IMR-90 (cell line): ENCODE measurements at regions not wholly inside any gene's neighbourhood (a gene's known extent, or its start where the extent isn't known, plus 50 kb on each side); places are given as distances from the start of the nearest gene placed in this dataset.

ENCODE experiments used
- ATAC-seq: fragments of 200-7000 bp; cut with Tn5 transposase; 2 replicates; pipeline ENCODE4 v1.9.1; 2020; ENCODE audit warnings: low read depth, mild to moderate bottlenecking, moderate library complexity
- BruUV-seq: library from RNA; stranded (reverse); fragments of 400-500 nt; replicated peaks from 2 replicates; lab custom pipeline; 2021; lab: Mats Ljungman, UMichigan
- CTCF ChIA-PET: fragments of 300-600 bp; formaldehyde crosslinking; extraction: SDS; loops from one replicate; lab custom pipeline; 2021; ENCODE audit warnings: antibody characterized with exemption; lab: Yijun Ruan, JAX
- POLR2A ChIA-PET: fragments of 300-600 bp; sonication (Branson Sonifier 250); formaldehyde crosslinking; loops from one replicate; lab custom pipeline; 2022; ENCODE audit warnings: antibody characterized with exemption; ENCODE audit not compliant: unreplicated experiment; lab: Charles Lee
- DNase-seq: peaks from one replicate; pipeline ENCODE4 v3.0.0; 2013
- H2AFZ ChIP-seq: replicated peaks from 2 replicates; pipeline ENCODE3; 2013; ENCODE audit warnings: low read length, mild to moderate bottlenecking; ENCODE audit not compliant: poor library complexity
- H2AK5ac ChIP-seq: 2 replicates; pipeline ENCODE4 v1.6.1; 2013; ENCODE audit warnings: low read depth, low read length, inconsistent platforms
- H2AK9ac ChIP-seq: replicated peaks from 2 replicates; pipeline ENCODE3; 2013; ENCODE audit warnings: mild to moderate bottlenecking, low read depth, low read length, moderate library complexity; ENCODE audit not compliant: poor library complexity
- H2BK120ac ChIP-seq: 2 replicates; pipeline ENCODE4 v1.6.1; 2013; ENCODE audit warnings: low read depth, low read length, inconsistent platforms
- H2BK15ac ChIP-seq: 3 replicates; pipeline ENCODE4 v1.6.1; 2013; ENCODE audit warnings: low read depth, low read length, inconsistent platforms
- H2BK20ac ChIP-seq: 2 replicates; pipeline ENCODE4 v1.6.1; 2013; ENCODE audit warnings: low read depth, mild to moderate bottlenecking, inconsistent platforms, low read length, moderate library complexity
- H2BK5ac ChIP-seq: 2 replicates; pipeline ENCODE4 v1.6.1; 2013; ENCODE audit warnings: mild to moderate bottlenecking, low read depth, low read length, inconsistent platforms; ENCODE audit not compliant: poor library complexity, severe bottlenecking
- H3K14ac ChIP-seq: replicated peaks from 2 replicates; pipeline ENCODE4 v1.6.1; 2013; ENCODE audit warnings: low read depth, low read length, inconsistent platforms
- H3K18ac ChIP-seq: 2 replicates; pipeline ENCODE4 v1.6.1; 2013; ENCODE audit warnings: low read depth, low read length, control low read depth
- H3K23ac ChIP-seq: 2 replicates; pipeline ENCODE4 v1.6.1; 2013; ENCODE audit warnings: low read depth, low read length, inconsistent platforms
- H3K27ac ChIP-seq: 2 replicates; pipeline ENCODE4 v1.5.1; 2013; ENCODE audit warnings: mild to moderate bottlenecking, control low read depth, low read length; ENCODE audit not compliant: insufficient read depth
- H3K27me3 ChIP-seq: 2 replicates; pipeline ENCODE4 v1.6.1; 2013; ENCODE audit warnings: low read length; ENCODE audit not compliant: control insufficient read depth, insufficient read depth
- H3K36me3 ChIP-seq: 2 replicates; pipeline ENCODE4 v1.6.1; 2013; ENCODE audit warnings: low read length, mixed read lengths; ENCODE audit not compliant: control insufficient read depth, insufficient read depth
- H3K4ac ChIP-seq: 2 replicates; pipeline ENCODE4 v1.6.1; 2013; ENCODE audit warnings: low read depth, low read length, inconsistent platforms
- H3K4me1 ChIP-seq: 2 replicates; pipeline ENCODE4 v1.6.1; 2013; ENCODE audit warnings: low read length, mixed read lengths; ENCODE audit not compliant: control insufficient read depth, insufficient read depth
- H3K4me2 ChIP-seq: 2 replicates; pipeline ENCODE4 v1.6.1; 2013; ENCODE audit warnings: low read depth, mild to moderate bottlenecking, control low read depth, low read length, moderate library complexity
- H3K4me3 ChIP-seq: 2 replicates; pipeline ENCODE4 v1.5.1; 2013; ENCODE audit warnings: low read depth, mild to moderate bottlenecking, control low read depth, low read length, moderate library complexity; ENCODE audit not compliant: insufficient read depth
- H3K56ac ChIP-seq: 2 replicates; pipeline ENCODE4 v1.6.1; 2013; ENCODE audit warnings: low read length, inconsistent platforms; ENCODE audit not compliant: insufficient read depth; ENCODE audit errors: extremely low read depth
- H3K79me1 ChIP-seq, 2 experiments: 2 replicates each; pipeline ENCODE4 v1.6.1; 2013; ENCODE audit warnings: low read length in 2 of 2, inconsistent platforms in 1 of 2, low read depth in 1 of 2
- H3K9ac ChIP-seq: 2 replicates; pipeline ENCODE4 v1.6.1; 2013; ENCODE audit warnings: low read depth, low read length, control low read depth
- H3K9me1 ChIP-seq: 2 replicates; pipeline ENCODE4 v1.6.1; 2013; ENCODE audit warnings: low read length, inconsistent platforms; ENCODE audit not compliant: insufficient read depth
- H3K9me3 ChIP-seq: 2 replicates; pipeline ENCODE4 v1.6.1; 2013; ENCODE audit warnings: low read length; ENCODE audit not compliant: control insufficient read depth, insufficient read depth
- H4K20me1 ChIP-seq: 2 replicates; pipeline ENCODE4 v1.6.1; 2013; ENCODE audit warnings: low read length, inconsistent platforms; ENCODE audit not compliant: insufficient read depth
- H4K5ac ChIP-seq: 2 replicates; pipeline ENCODE4 v1.6.1; 2013; ENCODE audit warnings: mild to moderate bottlenecking, low read depth, low read length, control low read depth
- H4K8ac ChIP-seq, 2 experiments: 2 replicates each; pipeline ENCODE4 v1.6.1; 2013; ENCODE audit warnings: low read depth in 2 of 2, low read length in 2 of 2, control low read depth in 1 of 2, inconsistent platforms in 1 of 2
- H4K91ac ChIP-seq: 2 replicates; pipeline ENCODE4 v1.6.1; 2013; ENCODE audit warnings: low read depth, low read length, inconsistent platforms; ENCODE audit not compliant: insufficient read depth
- BHLHE40 ChIP-seq: fragments of 150-350 bp; IDR thresholded peaks from 2 replicates; pipeline ENCODE4 v1.6.1; 2016; ENCODE audit warnings: mild to moderate bottlenecking, low read depth, low read length
- CEBPB ChIP-seq: IDR thresholded peaks from 2 replicates; pipeline ENCODE4 v1.6.1; 2012; ENCODE audit warnings: low read depth, low read length, improper control_type of control experiment
- CHD1 ChIP-seq: IDR thresholded peaks from 2 replicates; pipeline ENCODE4 v1.6.1; 2012; ENCODE audit warnings: low read depth, low read length, improper control_type of control experiment
- ELK1 ChIP-seq: fragments of 150-350 bp; IDR thresholded peaks from 2 replicates; pipeline ENCODE4 v1.6.1; 2016; ENCODE audit warnings: low read depth, mild to moderate bottlenecking, low read length, moderate library complexity, borderline replicate concordance
- FOS ChIP-seq: fragments of 150-350 bp; IDR thresholded peaks from 2 replicates; pipeline ENCODE4 v1.6.1; 2016; ENCODE audit warnings: low read depth, low read length
- MAFK ChIP-seq: IDR thresholded peaks from 2 replicates; pipeline ENCODE4 v1.6.1; 2012; ENCODE audit warnings: low read depth, low read length, improper control_type of control experiment
- MAZ ChIP-seq: IDR thresholded peaks from 2 replicates; pipeline ENCODE4 v1.6.1; 2012; ENCODE audit warnings: low read depth, mild to moderate bottlenecking, low read length, improper control_type of control experiment, moderate library complexity, borderline replicate concordance
- MXI1 ChIP-seq: IDR thresholded peaks from 2 replicates; pipeline ENCODE4 v1.6.1; 2012; ENCODE audit warnings: low read depth, mild to moderate bottlenecking, low read length, moderate library complexity, borderline replicate concordance
- NFE2L2 ChIP-seq: fragments of 150-350 bp; IDR thresholded peaks from 2 replicates; pipeline ENCODE4 v1.6.1; 2016; ENCODE audit warnings: low read depth, mild to moderate bottlenecking, low read length
- POLR2A ChIP-seq: IDR thresholded peaks from 2 replicates; pipeline ENCODE4 v1.6.1; 2012; ENCODE audit warnings: mild to moderate bottlenecking, low read depth, low read length
- RAD21 ChIP-seq: IDR thresholded peaks from 2 replicates; pipeline ENCODE4 v1.6.1; 2012; ENCODE audit warnings: low read length, improper control_type of control experiment
- RCOR1 ChIP-seq: IDR thresholded peaks from 2 replicates; pipeline ENCODE4 v1.6.1; 2012; ENCODE audit warnings: mild to moderate bottlenecking, low read length, improper control_type of control experiment; ENCODE audit not compliant: insufficient replicate concordance
- RFX5 ChIP-seq: IDR thresholded peaks from 2 replicates; pipeline ENCODE4 v1.8.0; 2012; ENCODE audit warnings: low read depth, mild to moderate bottlenecking, low read length, moderate library complexity
- SMC3 ChIP-seq: fragments of 150-350 bp; IDR thresholded peaks from 2 replicates; pipeline ENCODE4 v1.6.1; 2016; ENCODE audit warnings: low read depth, mild to moderate bottlenecking, antibody characterized with exemption, low read length, moderate library complexity
- WGBS, 2 experiments: methylation state at CpG; one replicate each; pipeline versions ENCODE4 v1.1.5 to v1.1.7; 2013; ENCODE audit warnings: missing lambda C conversion rate in 2 of 2; ENCODE audit not compliant: insufficient read length in 1 of 2; ENCODE audit errors: extremely low coverage in 2 of 2; 5-methylcytosine and 5-hydroxymethylcytosine counted together
- dilution Hi-C: fragments of 300-500 bp; cut with HindIII; formaldehyde crosslinking; loops from one replicate; pipeline ENCODE4 v1.14.3; 2018; ENCODE audit warnings: low sequenced_read_pairs; ENCODE audit not compliant: unreplicated experiment
- in situ Hi-C: fragments of 300-500 bp; cut with MboI; formaldehyde crosslinking; loops from 3 replicates; pipeline ENCODE4 v1.14.3; 2019; ENCODE audit warnings: low sequenced_read_pairs, inconsistent platforms, mixed read lengths
- intact Hi-C: fragments of 100-400 bp; cut with micrococcal nuclease; formaldehyde crosslinking; loops from 2 replicates; pipeline ENCODE4 v1.10.0; 2022
- TF ChIP-seq, protein P1 (sequence below): conservative IDR thresholded peaks from 2 replicates; pipeline ENCODE4 v1.5.1; 2012; ENCODE audit warnings: mild to moderate bottlenecking, low read depth, low read length, improper control_type of control experiment
- TF ChIP-seq, protein P2 (sequence below): fragments of 150-350 bp; IDR thresholded peaks from 2 replicates; pipeline ENCODE4 v1.6.1; 2017; ENCODE audit warnings: mild to moderate bottlenecking, antibody characterized with exemption, low read length, low read depth

DNA sequence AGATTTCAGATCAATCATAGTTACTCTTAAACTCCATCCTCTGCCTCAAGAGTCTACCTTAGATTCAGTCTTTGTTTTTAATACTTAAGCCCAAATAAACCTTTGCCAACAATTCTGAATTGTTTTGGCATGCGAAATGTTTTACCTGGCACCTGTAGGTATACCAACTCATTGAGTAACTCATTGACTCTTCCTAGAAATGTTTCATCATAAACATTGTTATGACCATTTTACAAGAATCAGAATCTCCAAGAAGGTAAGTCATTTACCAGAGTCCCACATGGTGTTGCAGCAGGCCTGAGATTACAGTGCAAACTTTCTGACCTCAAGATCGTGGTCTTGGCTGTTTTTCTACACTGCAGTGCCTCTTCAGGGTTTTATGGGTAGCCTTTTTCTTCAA lies 750.4 kb downstream of the BRINP1 start:
- no peak overlapping the region for H4K8ac ChIP-seq
- 0% methylated on average over 1 of the region's 2 CpGs; no CpG with 5 or more reads in 1 of the 2 experiments for WGBS, 2 experiments
- in situ Hi-C loops (no loop called here), dilution Hi-C loops (no loop called here), intact Hi-C loops (no loop called here)
- H3K36me3 ChIP-seq = no peaks in the 10 kb centered on the region
- H3K9me1 ChIP-seq = no peaks in the 10 kb centered on the region
- H3K4me3 ChIP-seq = no peak overlapping the region
- H2BK5ac ChIP-seq = no peak overlapping the region
- CTCF ChIA-PET = no interaction called here
- no peak overlapping the region for H3K18ac ChIP-seq
- no peaks in the 10 kb centered on the region for H3K4me1 ChIP-seq
- H4K20me1 ChIP-seq = no peaks in the 10 kb centered on the region
- no peak overlapping the region for H2AFZ ChIP-seq
- no peak overlapping the region for H3K9ac ChIP-seq
- no peak overlapping the region for H3K56ac ChIP-seq
- no peak overlapping the region for H3K23ac ChIP-seq
- POLR2A ChIA-PET = no interaction called here
- H3K27me3 ChIP-seq = no peaks in the 10 kb centered on the region
- no peak overlapping the region for H2AK9ac ChIP-seq
- H2AK5ac ChIP-seq = no peak overlapping the region
- no peak overlapping the region for H3K4ac ChIP-seq
- no TSS peak for BruUV-seq
- no peak overlapping the region for H2BK15ac ChIP-seq
- TF ChIP-seq MXI1 (no peak), NFE2L2 (no peak), RFX5 (no peak), CEBPB (no peak), FOS (no peak), MAFK (no peak), POLR2A (no peak), RCOR1 (no peak), CHD1 (no peak), BHLHE40 (no peak), SMC3 (no peak), RAD21 (no peak), MAZ (no peak), ELK1 (no peak)
- TF ChIP-seq, protein P1, sequence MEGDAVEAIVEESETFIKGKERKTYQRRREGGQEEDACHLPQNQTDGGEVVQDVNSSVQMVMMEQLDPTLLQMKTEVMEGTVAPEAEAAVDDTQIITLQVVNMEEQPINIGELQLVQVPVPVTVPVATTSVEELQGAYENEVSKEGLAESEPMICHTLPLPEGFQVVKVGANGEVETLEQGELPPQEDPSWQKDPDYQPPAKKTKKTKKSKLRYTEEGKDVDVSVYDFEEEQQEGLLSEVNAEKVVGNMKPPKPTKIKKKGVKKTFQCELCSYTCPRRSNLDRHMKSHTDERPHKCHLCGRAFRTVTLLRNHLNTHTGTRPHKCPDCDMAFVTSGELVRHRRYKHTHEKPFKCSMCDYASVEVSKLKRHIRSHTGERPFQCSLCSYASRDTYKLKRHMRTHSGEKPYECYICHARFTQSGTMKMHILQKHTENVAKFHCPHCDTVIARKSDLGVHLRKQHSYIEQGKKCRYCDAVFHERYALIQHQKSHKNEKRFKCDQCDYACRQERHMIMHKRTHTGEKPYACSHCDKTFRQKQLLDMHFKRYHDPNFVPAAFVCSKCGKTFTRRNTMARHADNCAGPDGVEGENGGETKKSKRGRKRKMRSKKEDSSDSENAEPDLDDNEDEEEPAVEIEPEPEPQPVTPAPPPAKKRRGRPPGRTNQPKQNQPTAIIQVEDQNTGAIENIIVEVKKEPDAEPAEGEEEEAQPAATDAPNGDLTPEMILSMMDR = no peak
- TF ChIP-seq, protein P2, sequence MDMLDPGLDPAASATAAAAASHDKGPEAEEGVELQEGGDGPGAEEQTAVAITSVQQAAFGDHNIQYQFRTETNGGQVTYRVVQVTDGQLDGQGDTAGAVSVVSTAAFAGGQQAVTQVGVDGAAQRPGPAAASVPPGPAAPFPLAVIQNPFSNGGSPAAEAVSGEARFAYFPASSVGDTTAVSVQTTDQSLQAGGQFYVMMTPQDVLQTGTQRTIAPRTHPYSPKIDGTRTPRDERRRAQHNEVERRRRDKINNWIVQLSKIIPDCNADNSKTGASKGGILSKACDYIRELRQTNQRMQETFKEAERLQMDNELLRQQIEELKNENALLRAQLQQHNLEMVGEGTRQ = no peak
- H2BK20ac ChIP-seq = no peak overlapping the region
- no peak overlapping the region for H4K5ac ChIP-seq
- peaks cover 12% of the 10 kb centered on the region for H3K9me3 ChIP-seq
- no peak overlapping the region for H3K4me2 ChIP-seq
- no peak overlapping the region for H4K91ac ChIP-seq
- ATAC-seq (no peak), DNase-seq (no peak)
- H3K27ac ChIP-seq = no peak overlapping the region
- H3K14ac ChIP-seq = no peak overlapping the region
- H3K79me1 ChIP-seq = no peaks in the 10 kb centered on the region
- H2BK120ac ChIP-seq = no peak overlapping the region
